Fibroblast of mammary gland (primary cell): ENCODE measurements at regions not wholly inside any gene's neighbourhood (a gene's known extent, or its start where the extent isn't known, plus 50 kb on each side); places are given as distances from the start of the nearest gene placed in this dataset.

ENCODE experiments used
- DNase-seq: peaks from one replicate; pipeline ENCODE4 v3.0.0-alpha.2; 2010; ENCODE audit warnings: low read depth
- H3K4me3 ChIP-seq: 2 replicates; pipeline ENCODE4 v1.5.1; 2011; ENCODE audit warnings: low read depth, mild to moderate bottlenecking, low read length, moderate library complexity; ENCODE audit not compliant: control insufficient read depth
- TF ChIP-seq, protein P1 (sequence below): conservative IDR thresholded peaks from 2 replicates; pipeline ENCODE4 v1.5.1; 2011; ENCODE audit warnings: low read depth, low read length, inconsistent platforms; ENCODE audit not compliant: control insufficient read depth, insufficient read depth

DNA sequence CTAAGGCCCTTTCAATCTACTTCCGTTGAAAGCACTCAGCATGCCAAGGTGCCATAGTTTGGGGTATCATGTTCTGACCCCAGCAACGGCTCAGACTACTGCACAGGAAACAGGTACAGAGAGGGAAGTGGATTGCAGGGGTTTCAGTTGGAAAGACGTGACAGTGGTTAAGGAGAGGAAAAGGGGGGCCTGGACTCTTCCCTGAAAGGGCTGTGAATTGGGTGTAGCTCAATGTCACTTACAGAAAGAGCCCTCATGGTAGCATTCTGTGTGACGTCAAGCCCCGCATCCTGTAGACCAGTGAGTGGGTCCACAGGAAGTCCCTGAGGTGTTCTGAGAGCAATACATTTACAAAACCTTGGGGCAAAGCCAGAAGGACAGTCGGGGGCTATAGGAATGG lies 121.5 kb upstream of the GYPC start:
- no peak overlapping the region for H3K4me3 ChIP-seq
- TF ChIP-seq, protein P1, sequence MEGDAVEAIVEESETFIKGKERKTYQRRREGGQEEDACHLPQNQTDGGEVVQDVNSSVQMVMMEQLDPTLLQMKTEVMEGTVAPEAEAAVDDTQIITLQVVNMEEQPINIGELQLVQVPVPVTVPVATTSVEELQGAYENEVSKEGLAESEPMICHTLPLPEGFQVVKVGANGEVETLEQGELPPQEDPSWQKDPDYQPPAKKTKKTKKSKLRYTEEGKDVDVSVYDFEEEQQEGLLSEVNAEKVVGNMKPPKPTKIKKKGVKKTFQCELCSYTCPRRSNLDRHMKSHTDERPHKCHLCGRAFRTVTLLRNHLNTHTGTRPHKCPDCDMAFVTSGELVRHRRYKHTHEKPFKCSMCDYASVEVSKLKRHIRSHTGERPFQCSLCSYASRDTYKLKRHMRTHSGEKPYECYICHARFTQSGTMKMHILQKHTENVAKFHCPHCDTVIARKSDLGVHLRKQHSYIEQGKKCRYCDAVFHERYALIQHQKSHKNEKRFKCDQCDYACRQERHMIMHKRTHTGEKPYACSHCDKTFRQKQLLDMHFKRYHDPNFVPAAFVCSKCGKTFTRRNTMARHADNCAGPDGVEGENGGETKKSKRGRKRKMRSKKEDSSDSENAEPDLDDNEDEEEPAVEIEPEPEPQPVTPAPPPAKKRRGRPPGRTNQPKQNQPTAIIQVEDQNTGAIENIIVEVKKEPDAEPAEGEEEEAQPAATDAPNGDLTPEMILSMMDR = no peak
- no peak for DNase-seq

DNA sequence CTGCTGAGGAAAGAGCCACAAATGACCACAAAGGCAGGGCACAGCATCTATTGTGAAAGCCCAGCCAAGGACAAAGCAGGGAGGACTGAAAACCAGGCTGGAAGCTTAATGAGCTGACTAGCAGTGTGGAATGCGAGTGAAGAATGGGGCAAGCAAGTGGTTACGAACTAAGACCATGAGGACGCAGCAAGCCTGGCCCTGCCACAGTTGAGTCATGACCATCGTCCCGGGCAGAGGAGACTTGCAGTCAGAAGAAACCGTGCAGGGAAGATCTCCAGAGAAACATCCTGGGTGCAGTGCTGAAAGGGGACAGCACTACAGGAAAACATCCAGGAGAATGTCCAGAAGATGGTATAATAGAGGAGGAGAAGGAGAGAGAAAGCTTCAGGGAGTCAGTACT lies 120.5 kb upstream of the GYPC start:
- TF ChIP-seq, protein P1 = no peak
- H3K4me3 ChIP-seq = no peak overlapping the region
- no peak for DNase-seq

DNA sequence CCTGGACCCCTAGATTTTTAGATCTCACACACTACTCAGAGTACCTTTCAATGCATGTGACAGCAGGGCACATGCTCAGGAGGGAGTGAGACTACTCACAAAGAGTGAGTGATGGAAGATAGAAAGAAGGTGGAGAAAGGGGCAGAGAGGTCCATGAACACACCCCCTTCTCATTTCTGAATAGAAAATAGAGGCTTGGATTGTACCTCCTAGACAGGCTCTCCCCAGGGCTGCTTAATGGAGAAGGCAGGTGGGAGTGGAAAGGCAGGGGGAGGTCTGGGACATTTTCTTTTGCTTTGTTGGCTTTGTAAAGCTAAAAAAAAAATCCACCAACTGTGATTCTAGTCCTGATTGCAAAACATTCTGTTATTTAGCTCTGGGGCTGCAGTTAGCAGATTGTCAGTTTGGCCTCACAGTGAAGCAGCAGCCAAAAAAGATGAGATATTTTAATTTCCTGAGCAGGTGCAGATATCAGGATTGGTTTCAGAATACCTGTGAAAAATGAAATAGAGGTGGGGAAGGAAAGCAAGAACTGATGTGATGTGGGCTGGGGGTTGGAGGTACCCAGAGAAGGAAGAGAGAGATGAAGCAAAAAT lies 119.3 kb upstream of the GYPC start:
- DNase-seq = no peak
- no peak overlapping the region for H3K4me3 ChIP-seq
- TF ChIP-seq, protein P1 = no peak

DNA sequence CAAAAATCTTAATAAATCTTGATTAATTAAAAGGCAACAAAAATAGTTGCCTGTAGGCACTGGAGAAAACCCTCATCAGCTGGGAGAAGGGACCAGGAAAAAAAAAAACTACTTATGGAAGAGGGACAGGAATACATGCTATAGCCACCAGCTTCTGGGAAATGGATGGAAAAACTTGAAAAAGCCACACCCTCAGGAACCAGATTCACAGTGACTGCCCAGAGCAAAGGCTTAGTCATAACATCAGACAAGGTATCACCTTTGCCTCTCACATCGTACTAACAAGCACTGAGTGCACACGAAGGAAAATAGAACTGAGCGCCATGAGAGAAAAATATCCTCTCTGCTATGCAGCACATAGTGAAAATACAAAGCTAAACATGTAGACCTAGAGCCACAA lies 116.9 kb upstream of the GYPC start:
- TF ChIP-seq, protein P1 = no peak
- no peak for DNase-seq
- no peak overlapping the region for H3K4me3 ChIP-seq

DNA sequence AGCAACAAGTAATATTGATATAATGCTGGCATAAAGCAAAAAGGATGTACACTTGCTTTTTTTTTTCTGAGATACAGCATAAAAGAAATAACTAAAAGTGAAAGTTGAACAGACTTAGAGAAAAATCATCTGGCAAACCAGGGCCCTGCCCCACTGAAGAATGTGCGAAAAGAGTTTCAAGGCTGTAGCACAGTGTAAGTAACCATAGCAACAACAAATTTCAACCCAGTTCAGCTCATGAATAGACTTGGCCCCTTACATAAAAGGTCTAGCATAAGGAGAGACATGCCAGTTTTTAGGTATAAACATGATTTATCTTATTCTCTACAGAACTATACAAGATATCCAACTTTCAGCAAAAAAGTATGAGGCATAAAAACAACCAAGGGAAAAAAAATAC lies 113.7 kb upstream of the GYPC start:
- no peak overlapping the region for H3K4me3 ChIP-seq
- DNase-seq = no peak
- TF ChIP-seq, protein P1 = no peak

DNA sequence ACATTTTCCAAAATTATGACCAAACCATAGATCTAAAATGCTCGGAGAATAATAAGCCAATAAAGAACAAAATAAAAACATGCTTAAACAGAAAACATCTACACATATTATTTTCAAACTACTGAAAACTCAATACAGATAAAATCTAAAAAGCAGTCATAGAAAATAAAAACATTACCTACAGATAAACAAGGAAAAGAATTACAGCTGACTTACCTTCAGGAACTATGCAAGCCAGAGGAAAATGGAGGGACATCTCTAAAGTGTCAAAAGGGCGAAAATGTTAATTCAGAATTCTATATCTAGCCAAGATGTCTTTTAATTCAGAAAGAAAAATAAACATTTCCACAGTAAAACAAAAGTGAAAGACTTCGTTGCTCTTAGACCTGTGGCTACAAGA lies 112.9 kb upstream of the GYPC start:
- TF ChIP-seq, protein P1 = no peak
- peak; percentile 4 for DNase-seq
- no peak overlapping the region for H3K4me3 ChIP-seq

DNA sequence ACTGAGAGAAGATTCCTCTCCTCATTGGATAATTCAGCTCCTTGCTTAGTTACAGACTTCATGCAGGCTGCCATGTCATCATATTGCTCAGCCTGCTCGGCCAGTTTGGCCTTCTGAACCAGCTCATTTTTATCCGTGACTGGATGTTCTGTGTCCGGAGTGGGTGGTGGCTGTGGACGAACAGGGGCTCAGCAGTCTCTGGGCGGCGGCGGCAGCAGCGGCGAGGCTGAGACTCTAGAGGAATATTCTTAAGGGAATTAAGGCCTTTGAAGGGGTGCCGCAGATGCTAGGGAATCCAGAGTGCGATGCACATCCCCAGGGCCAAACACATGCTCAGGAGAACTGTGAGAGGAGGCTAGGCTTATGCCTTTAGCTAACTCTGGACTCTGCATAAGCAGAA lies 97.9 kb upstream of the GYPC start:
- TF ChIP-seq, protein P1 = no peak
- DNase-seq = no peak
- H3K4me3 ChIP-seq = no peak overlapping the region
